GM23338 (cell line): ENCODE measurements at regions not wholly inside any gene's neighbourhood (a gene's known extent, or its start where the extent isn't known, plus 50 kb on each side); places are given as distances from the start of the nearest gene placed in this dataset.

Source experiments
- CREB1 ChIP-seq: fragments of 250-450 bp; sonication (Bioruptor Pico); IDR thresholded peaks from 2 replicates; pipeline ENCODE4 v1.5.0; 2020; ENCODE audit warnings: low read depth, mild to moderate bottlenecking, moderate library complexity
- CTCF ChIP-seq, 2 experiments: fragments of 200-600 bp in 1 of 2; sonication (generic) in 1 of 2; conservative IDR thresholded peaks; 2 replicates each; pipeline versions ENCODE4 v1.5.1 to v1.6.1; 2016 to 2017; ENCODE audit warnings: antibody characterized with exemption in 2 of 2, low read depth in 2 of 2, mild to moderate bottlenecking in 2 of 2, moderate library complexity in 1 of 2
- EZH2 ChIP-seq: fragments of 200-600 bp; sonication (generic); IDR thresholded peaks from one replicate; pipeline ENCODE4 v1.8.0; 2017; ENCODE audit warnings: antibody characterized with exemption, mild to moderate bottlenecking, low read depth; ENCODE audit not compliant: unreplicated experiment
- EZH2phosphoT487 ChIP-seq: fragments of 200-600 bp; sonication (generic); IDR thresholded peaks from one replicate; pipeline ENCODE4 v1.8.1; 2018; ENCODE audit warnings: antibody characterized with exemption; ENCODE audit not compliant: unreplicated experiment
- JUNB ChIP-seq: IDR thresholded peaks from one replicate; pipeline ENCODE4 v1.6.1; 2016; ENCODE audit warnings: antibody characterized with exemption; ENCODE audit not compliant: unreplicated experiment
- POLR2AphosphoS5 ChIP-seq: IDR thresholded peaks from 2 replicates; pipeline ENCODE4 v1.6.1; 2016; ENCODE audit warnings: antibody characterized with exemption, low read depth
- STAT1 ChIP-seq: IDR thresholded peaks from one replicate; pipeline ENCODE4 v1.6.1; 2016; ENCODE audit warnings: antibody characterized with exemption; ENCODE audit not compliant: unreplicated experiment
- ZNF114 ChIP-seq: fragments of 250-450 bp; sonication (Bioruptor Pico); IDR thresholded peaks from 2 replicates; pipeline ENCODE4 v1.5.0; 2020; ENCODE audit warnings: mild to moderate bottlenecking, moderate library complexity
- ZNF331 ChIP-seq: fragments of 250-450 bp; sonication (Bioruptor Pico); IDR thresholded peaks from 2 replicates; pipeline ENCODE4 v1.5.0; 2020; ENCODE audit warnings: low read depth, mild to moderate bottlenecking, moderate library complexity
- TF ChIP-seq, protein P1 (sequence below): IDR thresholded peaks from one replicate; pipeline ENCODE4 v1.6.1; 2018; ENCODE audit warnings: antibody characterized with exemption; ENCODE audit not compliant: unreplicated experiment
- TF ChIP-seq, protein P2 (sequence below): IDR thresholded peaks from 2 replicates; pipeline ENCODE4 v1.6.1; 2016; ENCODE audit warnings: antibody characterized with exemption

- no peak for TF ChIP-seq EZH2
- TF ChIP-seq CTCF (conservative IDR thresholded peaks at IDR 0.05; ENCODE audit: low read depth in 2 of 2), result no peak
- TF ChIP-seq, protein P1, sequence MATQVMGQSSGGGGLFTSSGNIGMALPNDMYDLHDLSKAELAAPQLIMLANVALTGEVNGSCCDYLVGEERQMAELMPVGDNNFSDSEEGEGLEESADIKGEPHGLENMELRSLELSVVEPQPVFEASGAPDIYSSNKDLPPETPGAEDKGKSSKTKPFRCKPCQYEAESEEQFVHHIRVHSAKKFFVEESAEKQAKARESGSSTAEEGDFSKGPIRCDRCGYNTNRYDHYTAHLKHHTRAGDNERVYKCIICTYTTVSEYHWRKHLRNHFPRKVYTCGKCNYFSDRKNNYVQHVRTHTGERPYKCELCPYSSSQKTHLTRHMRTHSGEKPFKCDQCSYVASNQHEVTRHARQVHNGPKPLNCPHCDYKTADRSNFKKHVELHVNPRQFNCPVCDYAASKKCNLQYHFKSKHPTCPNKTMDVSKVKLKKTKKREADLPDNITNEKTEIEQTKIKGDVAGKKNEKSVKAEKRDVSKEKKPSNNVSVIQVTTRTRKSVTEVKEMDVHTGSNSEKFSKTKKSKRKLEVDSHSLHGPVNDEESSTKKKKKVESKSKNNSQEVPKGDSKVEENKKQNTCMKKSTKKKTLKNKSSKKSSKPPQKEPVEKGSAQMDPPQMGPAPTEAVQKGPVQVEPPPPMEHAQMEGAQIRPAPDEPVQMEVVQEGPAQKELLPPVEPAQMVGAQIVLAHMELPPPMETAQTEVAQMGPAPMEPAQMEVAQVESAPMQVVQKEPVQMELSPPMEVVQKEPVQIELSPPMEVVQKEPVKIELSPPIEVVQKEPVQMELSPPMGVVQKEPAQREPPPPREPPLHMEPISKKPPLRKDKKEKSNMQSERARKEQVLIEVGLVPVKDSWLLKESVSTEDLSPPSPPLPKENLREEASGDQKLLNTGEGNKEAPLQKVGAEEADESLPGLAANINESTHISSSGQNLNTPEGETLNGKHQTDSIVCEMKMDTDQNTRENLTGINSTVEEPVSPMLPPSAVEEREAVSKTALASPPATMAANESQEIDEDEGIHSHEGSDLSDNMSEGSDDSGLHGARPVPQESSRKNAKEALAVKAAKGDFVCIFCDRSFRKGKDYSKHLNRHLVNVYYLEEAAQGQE, result no peak
- TF ChIP-seq ZNF114 (CRISPR knock-in tag), result no peak
- no peak for TF ChIP-seq POLR2AphosphoS5
- TF ChIP-seq EZH2phosphoT487, result no peak
- no peak for TF ChIP-seq ZNF331 (CRISPR knock-in tag)
- no peak for TF ChIP-seq STAT1
- TF ChIP-seq CREB1 (CRISPR knock-in tag), result no peak
- TF ChIP-seq JUNB, result no peak
- TF ChIP-seq, protein P2, sequence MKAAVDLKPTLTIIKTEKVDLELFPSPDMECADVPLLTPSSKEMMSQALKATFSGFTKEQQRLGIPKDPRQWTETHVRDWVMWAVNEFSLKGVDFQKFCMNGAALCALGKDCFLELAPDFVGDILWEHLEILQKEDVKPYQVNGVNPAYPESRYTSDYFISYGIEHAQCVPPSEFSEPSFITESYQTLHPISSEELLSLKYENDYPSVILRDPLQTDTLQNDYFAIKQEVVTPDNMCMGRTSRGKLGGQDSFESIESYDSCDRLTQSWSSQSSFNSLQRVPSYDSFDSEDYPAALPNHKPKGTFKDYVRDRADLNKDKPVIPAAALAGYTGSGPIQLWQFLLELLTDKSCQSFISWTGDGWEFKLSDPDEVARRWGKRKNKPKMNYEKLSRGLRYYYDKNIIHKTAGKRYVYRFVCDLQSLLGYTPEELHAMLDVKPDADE, result no peak
Observed at GRCh38 chr7:17622451-17622850, 317.8 kb downstream of the SNX13 start.
